Left lobe of liver (tissue), 2 donors: ENCODE measurements at regions not wholly inside any gene's neighbourhood (a gene's known extent, or its start where the extent isn't known, plus 50 kb on each side); places are given as distances from the start of the nearest gene placed in this dataset.

Experiments used
- ATAC-seq: fragments of 200-7000 bp; cut with Tn5 transposase; one replicate; pipeline ENCODE4 v1.9.1; 2020; ENCODE audit warnings: mild to moderate bottlenecking, moderate library complexity
- DNase-seq: peaks from one replicate; pipeline ENCODE4 v3.0.0-alpha.2; 2020; ENCODE audit warnings: low spot score
- donor health status: DM: no; HTN: no; CAD: no; lungs with moderate emphysema.
- donor health status: DM: no; HTN: yes; CAD: no.

DNA sequence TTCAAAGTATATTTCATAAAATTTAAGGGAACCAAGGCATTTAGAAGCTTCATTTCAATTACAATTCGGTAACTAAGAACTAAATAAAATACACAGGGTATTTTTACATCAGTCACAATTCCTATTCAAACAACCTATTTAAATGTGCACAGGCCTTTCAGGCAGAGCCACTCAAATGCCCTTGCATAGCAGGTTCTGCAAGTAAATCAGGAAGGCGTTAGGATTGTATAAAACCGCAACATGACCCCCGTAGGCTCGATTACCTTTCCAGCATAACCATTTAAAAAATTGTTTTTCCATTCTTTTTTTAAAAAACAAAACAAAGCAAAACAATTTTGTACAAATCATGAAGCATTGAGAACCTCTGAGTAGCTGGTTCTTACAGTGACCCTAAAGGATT lies 289.9 kb upstream of the SP8 start:
- ATAC-seq (no peak), DNase-seq (no peak)

DNA sequence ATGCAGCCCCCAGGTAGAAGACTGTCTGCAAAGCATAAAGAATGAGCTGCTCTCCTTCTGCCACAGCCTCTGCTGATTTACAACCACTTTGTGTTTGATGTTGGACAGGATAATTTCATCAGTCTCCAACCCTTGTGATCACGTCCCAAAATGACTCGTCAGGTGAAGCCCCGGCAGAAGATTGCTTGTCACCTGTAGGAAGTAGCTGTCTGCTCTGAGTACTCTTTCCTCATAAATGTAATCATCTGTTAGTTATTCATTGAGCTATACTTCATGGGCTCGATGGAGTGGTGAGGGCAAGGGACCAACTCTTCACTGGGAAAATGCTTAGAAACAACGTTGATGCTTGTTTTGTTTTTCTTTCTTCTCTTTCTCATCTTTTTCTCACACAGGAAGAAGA lies 290.9 kb upstream of the SP8 start:
- no peak for ATAC-seq
- no peak for DNase-seq

DNA sequence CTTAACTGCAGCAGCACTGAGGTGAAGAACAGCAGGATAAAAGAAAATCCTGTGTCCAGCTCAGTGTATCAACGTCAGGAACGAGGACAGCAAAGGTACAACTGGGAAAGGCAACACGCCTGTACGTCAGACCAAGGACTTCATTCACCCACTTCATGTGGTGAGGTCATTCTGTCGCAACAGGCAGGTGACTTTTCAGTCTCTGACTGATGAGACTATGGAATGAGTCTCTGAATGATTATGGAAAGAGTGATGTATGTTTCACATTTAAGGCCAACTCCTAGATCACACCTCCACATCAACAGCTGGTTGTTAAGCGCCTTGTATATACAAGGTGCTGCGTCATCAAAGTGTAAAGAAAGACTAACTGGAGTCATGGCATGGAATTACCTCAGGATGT lies 297.6 kb upstream of the SP8 start:
- no peak for DNase-seq

DNA sequence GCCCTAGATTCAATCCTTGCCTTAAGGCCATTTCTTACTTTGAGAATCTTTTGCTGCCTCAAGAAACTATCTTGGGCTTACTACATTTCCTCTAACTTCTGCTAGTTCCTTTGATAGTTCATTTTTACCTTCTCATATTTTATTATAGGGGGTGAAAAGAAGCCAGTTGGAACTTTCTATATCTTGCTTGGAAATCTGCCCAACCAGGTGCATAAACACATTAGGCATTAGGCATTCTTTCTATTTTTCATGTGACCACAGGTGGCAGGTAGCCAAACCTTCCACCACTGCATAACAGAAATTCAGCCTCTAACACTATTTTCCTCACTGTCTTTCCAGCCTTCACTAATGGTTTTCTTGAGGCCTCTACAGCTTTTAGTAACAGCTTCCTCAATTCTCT lies 300.0 kb upstream of the SP8 start:
- DNase-seq: no peak
- ATAC-seq: no peak

More for the DNA sequence above, 297.6 kb upstream of the SP8 start:
- ATAC-seq: no peak

DNA sequence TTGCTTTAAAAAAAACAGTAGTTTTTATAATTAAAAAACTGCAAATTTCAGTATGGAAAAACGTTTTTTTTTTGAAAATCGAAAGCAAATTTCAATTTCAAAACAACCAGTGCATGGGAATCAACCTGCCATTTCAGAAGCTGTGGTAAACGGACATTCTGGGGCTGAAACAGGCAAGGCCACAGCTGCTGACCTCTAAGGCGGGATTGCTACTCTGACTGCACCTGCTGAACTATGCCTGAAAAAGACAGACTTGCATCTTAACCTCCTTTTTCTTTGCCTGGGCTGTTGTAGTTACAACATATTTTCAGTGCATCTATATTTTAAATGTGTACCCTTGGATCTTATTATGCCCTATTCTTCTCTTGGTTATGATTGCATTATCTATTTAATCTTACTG lies 303.0 kb upstream of the SP8 start:
- DNase-seq (no peak), ATAC-seq (no peak)

DNA sequence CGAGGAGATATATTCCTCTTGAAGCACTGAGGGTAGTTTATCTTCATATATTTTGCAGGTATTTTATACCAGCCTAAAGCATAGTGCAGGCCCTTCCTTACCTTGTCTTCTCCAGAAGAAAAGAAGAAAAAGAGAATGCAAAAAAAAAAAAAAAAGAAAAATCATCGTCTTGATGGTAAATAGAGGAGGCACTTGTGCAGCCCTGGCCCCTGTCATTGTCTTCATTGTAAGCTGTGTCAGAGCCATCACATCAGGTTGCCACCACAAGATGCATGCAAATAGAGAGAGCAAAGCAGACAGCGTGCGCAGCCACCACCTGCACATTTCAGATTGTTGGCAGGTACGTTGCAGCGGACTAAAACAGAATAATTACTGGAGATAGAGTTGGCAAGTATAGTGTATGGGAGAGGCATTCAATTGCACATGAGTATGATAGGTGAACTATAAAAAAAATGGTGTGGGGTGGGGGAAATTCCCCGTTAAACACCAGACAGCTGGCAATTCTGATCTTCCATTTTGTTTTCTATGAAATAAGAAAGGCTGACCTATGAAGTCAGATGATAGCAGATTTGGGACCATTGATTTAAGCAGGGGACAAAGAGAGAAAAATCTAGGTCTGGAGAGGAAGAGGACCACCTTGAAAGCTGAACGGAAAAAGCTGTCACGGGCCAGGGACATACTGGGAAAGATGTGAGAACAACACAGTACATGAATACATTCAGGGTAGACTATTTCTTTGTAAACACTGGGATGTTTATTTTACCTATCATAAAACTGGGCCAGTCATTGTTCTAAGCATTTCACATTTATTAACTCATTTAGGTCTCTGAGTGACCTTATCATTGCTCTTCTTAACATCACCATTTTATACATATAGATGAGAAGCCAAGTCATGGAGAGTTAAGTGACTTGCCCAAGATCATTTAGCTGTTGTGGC lies 306.3 kb upstream of the SP8 start:
- no peak for ATAC-seq
- no peak for DNase-seq

DNA sequence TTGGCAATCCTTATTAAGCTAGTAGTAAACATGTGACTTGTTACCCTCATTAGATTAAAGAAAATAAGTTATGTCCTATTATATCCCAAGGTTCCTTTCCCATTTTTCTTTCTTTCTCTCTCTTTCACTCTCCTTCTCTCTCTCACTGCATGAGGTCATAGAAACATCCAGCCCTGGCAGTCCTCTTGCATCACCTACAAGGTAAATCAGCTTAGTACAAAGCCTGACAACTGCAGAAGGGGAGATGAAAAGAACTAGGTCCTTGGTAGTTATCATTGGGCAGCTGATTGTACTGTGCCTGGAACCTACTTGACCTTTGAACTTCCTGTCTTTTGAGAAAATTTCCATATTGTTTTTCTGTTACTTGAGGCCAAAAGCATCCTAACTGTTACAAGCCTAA lies 307.9 kb upstream of the SP8 start:
- DNase-seq: no peak
- no peak for ATAC-seq

DNA sequence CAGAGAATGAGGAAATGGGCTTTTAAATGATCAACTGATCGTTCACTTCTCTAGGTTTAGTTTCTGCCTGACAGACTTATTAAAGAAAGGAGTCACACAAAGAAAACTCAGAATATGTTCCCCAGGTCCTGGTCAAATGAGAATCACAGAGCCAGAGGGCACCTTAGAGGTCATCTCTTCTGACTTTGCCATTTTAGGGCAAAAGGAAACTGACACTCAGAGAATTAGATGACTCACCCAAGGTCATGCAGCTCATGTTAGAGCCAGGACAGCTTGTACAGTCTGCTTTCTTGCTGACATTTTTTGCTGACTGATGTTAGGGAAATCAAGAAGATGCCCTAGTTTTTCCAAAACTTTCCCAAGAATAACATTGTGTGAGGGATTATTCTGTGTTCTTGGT lies 312.7 kb upstream of the SP8 start:
- no peak for DNase-seq
- ATAC-seq: no peak

DNA sequence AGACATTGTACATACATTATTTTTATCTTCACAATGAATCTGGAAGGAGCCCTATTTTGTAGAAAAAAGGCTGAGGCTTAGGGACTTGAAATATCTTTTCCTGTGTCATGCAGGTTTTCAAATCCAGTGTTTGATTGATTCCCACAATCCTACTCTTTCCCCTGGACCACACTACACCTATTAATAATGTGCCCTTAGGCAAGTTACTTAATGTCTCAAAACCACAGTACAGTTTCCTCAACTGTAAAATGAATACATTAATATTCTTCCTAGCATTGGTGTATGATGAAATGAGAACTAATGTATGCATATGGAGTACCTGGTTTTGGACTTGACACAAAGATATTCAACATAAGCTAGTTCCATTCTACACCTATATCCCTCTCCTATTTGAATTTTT lies 313.3 kb upstream of the SP8 start:
- ATAC-seq (no peak), DNase-seq (no peak)

DNA sequence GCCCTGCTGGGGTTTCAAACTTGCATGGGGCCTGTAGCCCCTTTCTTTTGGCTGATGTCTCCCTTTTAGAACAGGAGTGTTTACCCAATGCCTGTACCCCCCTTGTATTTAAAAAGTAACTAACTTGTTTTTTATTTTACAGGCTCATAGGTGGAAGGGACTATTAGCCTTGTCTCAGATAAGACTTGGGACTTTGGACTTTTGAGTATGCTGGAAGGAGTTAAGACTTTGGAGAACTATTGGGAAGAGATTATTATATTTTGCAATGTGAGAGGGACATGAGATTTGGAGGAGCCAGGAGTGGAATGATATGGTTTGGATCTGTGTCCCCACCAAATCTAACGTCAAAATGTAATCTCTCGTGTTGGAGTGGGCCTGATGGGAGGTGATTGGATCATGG lies 314.9 kb upstream of the SP8 start:
- DNase-seq: no peak
- no peak for ATAC-seq

DNA sequence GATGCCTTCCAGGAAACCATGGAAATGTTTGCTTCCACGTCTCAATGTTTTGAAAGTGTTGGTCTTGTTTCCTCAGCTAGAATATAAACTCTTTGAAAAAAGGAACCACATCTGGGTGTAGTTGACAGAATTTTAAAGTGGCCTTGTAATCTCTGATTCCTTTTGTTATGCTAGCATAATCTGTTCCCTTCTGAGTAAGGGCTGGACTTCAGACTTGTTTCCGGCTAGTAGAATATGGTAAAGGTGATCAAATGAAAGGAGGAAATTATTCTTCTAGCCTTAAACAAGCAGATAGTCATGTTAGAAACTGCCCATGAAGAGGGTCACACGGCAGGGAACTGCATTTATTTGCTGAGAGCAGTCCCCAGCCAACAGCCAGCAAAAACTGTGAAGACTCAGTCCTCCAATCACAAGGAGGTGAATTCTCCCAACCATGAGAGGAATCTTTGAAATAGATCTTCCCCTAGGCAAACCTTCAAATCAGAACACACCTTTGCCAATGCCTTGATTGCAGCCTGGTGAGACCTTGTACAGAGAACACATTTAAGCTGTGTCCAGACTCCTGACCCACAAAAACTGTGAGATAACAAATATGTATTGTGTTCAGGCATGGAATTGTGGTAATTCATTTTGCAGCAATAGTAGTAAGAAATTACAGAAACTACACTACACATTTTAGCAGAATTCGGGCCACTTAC lies 316.9 kb upstream of the SP8 start:
- DNase-seq (no peak), ATAC-seq (no peak)

DNA sequence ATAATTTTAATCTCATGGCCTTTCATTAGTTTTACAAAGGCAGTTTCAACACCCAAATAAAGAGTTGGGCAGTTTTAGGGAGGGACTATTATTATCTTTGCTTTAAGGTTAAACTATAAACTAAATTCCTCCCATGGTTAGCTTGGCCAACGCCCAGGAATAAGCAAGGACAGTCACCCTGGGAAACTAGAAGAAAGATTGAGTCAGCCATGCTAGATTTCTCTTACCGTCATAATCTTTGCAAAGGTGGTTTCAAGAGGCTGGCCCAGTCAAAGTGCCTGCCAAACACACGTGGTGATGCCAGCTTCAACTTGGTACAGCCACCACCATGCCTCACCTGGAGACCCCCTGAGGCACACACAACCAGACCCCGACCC lies 317.4 kb upstream of the SP8 start:
- DNase-seq: no peak
- ATAC-seq: no peak

DNA sequence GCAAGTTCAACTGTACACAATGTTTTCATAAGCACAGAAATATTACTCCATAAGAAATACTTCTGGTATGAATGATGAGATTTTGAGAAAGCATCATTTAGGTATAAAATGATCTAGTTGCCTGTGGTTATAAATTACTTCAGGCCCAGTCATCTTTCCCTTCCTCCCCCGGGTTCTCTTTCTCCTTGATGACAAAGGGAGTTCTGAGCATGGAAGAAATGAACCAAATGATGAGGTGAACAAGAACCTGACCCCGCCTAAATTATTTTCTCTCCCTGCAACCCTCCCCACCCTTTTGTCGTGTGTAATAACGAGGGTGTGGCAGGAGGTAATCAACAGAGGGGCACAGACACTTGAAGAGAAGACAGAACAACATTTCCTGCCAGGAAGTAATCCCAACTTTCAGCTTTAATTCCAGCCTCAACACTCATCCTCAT lies 319.6 kb upstream of the SP8 start:
- no peak for ATAC-seq
- no peak for DNase-seq

DNA sequence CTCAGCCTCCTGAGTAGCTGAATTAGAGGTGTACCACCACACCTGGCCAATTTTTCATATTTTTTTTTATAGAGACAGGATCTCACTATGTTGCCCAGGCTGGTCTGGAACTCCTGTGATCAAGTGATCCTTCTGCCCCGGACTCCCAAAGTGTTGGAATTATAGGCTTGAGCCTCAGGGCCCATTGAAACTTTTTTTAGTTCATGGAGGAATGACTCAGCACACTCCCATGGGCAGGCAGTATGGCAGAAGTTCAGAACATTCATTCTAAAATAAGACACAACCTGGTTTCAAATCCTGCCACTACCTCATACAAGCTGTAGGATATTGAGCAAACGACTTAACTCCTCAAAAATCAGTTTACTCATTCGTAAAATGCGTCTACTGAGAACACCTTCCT lies 320.4 kb upstream of the SP8 start:
- no peak for DNase-seq
- no peak for ATAC-seq

DNA sequence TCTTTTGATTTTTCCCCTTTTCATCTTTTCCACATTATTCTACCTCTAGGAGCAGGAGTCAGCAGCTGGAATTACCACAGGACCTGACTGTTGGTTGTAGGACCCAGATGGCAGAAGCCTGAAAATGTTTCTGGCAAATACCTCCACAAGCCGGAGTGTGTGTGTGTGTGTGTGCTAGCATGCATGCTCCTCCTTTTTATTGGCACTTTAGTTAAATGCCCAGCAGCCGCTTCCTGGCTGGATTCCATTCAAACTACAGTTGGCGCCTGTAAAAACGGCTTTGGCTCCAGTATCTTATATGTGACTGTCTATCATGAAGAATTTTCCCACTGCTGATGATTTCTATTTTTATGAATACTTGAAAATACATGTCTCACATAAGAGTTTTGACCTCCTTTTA lies 319.7 kb upstream of the SP4 start:
- ATAC-seq: no peak
- no peak for DNase-seq

DNA sequence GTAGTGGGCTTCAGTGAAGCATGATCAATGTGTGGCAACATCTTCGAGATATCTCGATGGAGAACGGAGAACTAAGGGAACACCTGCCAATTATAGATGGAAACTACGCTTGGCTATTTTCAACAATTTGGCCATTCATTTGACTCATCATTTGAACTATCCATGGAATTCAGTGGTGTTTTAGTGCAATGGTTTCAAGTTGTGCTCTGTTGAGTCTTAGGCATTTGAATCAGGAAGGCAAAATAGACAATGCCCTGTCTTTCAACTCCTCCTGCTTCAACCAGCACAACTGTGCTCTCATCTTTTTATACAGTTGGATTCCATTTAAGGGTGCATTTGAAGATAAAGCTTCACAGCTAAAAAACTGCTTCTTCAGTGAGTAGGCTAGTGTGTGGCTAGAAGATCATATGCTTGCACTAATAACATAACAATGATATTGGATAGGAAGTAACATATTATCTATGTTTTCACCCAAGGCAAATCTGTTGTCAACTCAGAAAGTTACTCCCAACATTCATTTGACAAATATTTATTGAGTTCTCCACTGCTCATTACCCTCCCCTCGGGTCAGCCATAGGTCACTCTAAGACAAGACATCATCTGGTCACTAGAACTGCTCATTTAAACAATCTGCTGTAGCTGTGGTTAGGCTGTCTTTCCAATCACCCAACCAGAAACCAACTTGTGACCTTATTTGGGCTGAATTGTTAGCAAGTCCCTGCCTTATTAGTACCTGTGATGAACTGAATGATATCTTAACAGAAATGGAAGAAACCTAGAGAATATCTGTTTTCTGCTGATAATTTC lies 314.1 kb upstream of the SP4 start:
- ATAC-seq (no peak), DNase-seq (no peak)

DNA sequence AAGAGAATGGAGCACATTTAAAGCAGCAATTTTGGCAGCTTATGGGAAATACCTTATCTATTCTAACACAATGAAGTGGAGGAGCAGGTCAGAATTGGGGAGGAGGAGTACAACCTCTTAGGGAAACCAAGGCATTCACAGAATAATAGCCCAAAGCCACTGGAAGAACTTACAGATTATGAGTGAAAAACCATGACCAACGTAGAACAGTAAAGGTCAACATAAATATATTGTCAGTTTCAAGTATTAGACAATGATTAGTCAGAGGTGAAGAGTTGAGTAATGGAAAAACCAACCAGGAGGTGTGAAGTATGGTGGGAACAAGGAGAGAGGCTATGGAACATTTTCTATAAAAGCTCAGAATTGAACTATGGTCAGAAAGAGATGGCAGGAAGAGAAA lies 304.3 kb upstream of the SP4 start:
- ATAC-seq (no peak), DNase-seq (no peak)

DNA sequence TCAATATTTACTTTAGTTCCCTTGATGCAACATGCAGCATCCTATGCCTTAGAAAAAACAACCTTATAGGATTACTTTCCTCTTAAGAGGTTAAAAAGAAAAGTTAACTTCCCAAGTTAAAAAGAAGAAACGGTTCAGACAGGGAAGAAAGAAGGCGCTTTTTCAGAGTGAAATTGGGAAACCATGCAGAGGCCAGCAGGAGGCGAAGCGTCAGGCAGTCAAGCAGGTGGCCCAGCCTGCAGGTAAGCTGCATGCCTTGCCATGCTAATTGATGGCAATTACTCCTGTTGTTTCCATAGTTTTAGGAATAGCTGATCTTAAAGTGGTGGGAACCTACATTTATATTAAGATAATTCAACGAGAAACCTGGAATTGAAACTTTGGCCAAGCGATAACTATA lies 302.6 kb upstream of the SP4 start:
- ATAC-seq: no peak
- DNase-seq: no peak

DNA sequence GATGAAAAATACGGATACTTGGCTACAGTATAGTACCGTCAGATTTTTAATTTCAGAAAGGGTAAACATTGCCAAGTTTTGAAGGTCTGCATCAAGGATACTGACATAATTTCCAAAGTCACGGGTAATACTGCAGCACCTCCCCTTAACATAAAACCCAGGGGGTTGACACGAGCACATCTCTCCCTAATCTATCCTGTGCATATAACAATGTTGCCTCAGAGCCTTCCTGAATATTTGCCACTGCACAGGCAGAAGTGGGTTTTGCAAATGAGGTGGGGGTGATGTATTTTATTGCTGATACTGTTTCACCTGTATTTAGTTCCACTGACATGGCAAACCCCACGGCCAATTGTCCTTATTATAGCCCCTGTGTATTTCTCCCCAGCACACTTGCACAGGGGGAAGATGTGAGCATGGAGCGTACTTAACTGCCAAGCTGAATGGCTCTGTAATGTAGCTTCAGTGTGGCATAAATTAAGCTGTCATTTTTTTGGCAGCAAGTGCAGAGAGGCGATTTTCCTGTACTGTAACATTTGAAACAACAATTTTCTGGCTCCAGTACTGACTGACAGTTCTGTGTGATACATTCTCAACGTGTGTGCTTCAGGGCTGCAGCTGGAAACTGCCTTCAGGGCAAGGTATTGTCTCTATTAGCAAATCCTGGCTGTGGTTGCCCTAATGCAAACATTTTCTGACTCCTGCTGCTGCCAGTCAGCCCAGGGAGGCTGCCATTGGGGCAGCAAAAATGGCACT lies 299.6 kb upstream of the SP4 start:
- DNase-seq (no peak), ATAC-seq (no peak)

DNA sequence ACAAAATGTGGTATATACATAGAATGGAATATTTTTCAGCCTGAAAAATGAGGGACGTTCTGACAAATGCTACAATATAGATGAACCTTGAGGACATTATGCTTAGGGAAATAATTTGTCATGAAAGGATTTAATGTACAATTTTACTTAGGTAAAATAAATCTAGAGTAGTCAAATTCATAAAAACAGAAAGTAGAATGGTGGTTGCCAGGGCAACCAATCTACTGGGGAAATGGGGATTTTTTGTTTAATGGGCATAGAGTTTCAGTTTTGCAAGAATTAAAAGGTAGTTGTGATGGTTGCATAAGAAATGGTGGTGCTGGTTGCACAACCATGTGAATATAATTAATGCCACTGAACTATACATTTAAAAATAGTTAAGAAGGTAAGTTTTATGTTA lies 296.0 kb upstream of the SP4 start:
- DNase-seq (no peak), ATAC-seq (no peak)

DNA sequence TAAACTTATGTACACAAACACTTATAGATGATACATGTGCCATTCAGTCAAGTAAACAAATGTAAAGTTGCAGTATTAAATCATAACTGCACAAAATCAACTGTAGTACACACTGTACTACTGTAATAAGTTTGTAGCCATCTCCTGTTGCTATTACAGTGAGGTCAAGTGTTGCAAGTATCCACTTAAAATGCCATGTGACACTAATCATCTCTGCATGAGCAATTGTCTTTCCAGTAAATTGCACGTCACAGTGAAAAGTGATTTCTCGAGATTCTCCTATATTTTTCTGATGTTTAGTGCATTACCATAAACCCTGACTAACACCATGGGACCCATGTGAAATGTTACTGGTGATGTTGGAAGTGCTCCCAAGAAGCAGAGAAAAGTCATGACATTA lies 293.3 kb upstream of the SP4 start:
- no peak for DNase-seq
- ATAC-seq: no peak
